GM06990 (cell line): ENCODE measurements at regions not wholly inside any gene's neighbourhood (a gene's known extent, or its start where the extent isn't known, plus 50 kb on each side); places are given as distances from the start of the nearest gene placed in this dataset.

ENCODE experiments used
- DNase-seq: peaks from one replicate; pipeline ENCODE4 v3.0.0-alpha.2; 2011; ENCODE audit not compliant: insufficient read length; ENCODE audit errors: extremely low read depth
- H3K27me3 ChIP-seq: replicated peaks from 2 replicates; pipeline ENCODE4 v1.6.0; 2011; ENCODE audit warnings: low read length; ENCODE audit not compliant: control insufficient read depth, insufficient read depth
- H3K36me3 ChIP-seq: 2 replicates; pipeline ENCODE4 v1.5.1; 2011; ENCODE audit warnings: low read length; ENCODE audit not compliant: control insufficient read depth, insufficient read depth
- H3K4me3 ChIP-seq: replicated peaks from 2 replicates; pipeline ENCODE4 v1.5.1; 2011; ENCODE audit warnings: low read depth, mild to moderate bottlenecking, control low read depth, low read length
- TF ChIP-seq, protein P1 (sequence below): IDR thresholded peaks from 2 replicates; pipeline ENCODE4 v1.5.1; 2011; ENCODE audit warnings: low read length, control low read depth, mild to moderate bottlenecking, inconsistent platforms; ENCODE audit not compliant: insufficient read depth, poor library complexity, severe bottlenecking

DNA sequence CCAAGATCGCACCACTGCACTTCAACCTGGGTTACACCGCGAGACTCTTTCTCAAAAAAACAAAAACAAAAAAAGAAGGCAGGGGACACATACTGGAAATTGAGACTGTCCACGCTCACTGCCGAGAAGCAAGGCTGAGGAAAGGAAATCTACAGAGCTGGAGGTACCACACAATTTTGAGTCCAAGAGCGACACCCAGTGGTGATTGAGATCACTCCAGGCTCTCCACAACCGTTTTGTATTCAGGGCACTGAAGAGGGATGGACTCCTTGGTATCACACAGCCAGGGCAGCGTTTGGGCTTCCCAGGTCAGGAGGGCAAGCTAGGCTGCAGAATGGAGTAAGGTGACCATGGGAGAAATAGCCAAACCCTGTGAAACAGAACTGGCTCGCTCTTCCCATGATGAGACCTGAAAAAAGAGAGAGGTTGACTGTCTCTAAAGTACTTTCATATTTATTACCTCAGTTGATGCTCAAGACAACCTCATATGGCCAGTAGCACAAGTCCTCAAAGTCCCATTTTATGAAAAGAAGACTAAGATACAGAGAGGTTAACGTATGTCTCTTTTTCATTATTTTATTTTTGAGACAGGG lies 74.5 kb upstream of the YPEL5 start:
- TF ChIP-seq, protein P1, sequence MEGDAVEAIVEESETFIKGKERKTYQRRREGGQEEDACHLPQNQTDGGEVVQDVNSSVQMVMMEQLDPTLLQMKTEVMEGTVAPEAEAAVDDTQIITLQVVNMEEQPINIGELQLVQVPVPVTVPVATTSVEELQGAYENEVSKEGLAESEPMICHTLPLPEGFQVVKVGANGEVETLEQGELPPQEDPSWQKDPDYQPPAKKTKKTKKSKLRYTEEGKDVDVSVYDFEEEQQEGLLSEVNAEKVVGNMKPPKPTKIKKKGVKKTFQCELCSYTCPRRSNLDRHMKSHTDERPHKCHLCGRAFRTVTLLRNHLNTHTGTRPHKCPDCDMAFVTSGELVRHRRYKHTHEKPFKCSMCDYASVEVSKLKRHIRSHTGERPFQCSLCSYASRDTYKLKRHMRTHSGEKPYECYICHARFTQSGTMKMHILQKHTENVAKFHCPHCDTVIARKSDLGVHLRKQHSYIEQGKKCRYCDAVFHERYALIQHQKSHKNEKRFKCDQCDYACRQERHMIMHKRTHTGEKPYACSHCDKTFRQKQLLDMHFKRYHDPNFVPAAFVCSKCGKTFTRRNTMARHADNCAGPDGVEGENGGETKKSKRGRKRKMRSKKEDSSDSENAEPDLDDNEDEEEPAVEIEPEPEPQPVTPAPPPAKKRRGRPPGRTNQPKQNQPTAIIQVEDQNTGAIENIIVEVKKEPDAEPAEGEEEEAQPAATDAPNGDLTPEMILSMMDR: peak; percentile 80
- Histone ChIP-seq H3K4me3 (no peak overlapping the region), H3K36me3 (no peaks in the 10 kb centered on the region), H3K27me3 (no peaks in the 10 kb centered on the region)
- peak; percentile 30 for DNase-seq

DNA sequence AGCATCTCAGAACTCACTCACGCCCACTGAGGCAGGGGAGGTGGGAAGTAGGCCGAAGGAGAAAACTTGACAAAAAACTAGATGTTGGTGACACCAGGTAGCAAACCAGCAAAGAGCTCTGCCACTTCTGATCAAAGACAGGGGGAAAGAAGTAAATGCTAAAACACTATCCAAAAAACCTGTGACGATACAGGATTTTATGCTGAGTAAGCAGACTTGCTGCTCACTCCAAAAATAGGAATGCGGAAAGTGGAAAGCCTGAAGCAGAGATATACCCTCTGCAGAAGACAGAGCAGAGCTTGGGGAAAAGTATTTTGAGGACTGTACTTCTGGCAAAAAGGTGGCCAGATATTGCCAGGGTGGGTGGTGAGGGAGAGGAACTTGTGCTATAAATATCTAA lies 73.3 kb upstream of the YPEL5 start:
- H3K36me3 ChIP-seq: no peaks in the 10 kb centered on the region
- TF ChIP-seq, protein P1: no peak
- no peak overlapping the region for H3K4me3 ChIP-seq
- H3K27me3 ChIP-seq: no peaks in the 10 kb centered on the region
- DNase-seq: no peak

- DNase-seq: no peak
- Histone ChIP-seq H3K4me3 (no peak overlapping the region), H3K27me3 (no peaks in the 10 kb centered on the region), H3K36me3 (no peaks in the 10 kb centered on the region)
- TF ChIP-seq, protein P1: no peak
Observed at GRCh38 chr2:30074023-30074422, 72.8 kb upstream of the YPEL5 start.

DNA sequence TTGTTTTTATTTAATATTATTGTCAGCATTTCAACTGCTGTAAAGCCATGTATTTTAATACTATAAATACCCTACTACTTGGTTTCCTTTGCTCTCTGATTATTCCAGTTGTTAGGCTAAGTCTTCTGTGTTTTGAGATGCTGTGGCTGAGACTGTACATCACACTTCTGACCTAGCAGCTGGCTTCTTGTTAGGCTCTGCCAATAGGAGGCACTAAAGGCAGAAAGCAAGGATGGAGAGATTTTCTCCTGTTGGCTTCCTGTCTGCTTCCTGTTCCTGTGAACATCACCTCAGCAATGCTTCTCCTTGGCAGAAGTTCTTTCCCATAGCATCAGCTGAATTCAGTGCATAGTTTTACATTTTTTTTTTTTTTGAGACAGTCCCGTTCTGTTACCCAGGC lies 68.3 kb upstream of the YPEL5 start:
- no peaks in the 10 kb centered on the region for H3K27me3 ChIP-seq
- TF ChIP-seq, protein P1: peak; percentile 8
- no peak overlapping the region for H3K4me3 ChIP-seq
- no peak for DNase-seq
- no peaks in the 10 kb centered on the region for H3K36me3 ChIP-seq

DNA sequence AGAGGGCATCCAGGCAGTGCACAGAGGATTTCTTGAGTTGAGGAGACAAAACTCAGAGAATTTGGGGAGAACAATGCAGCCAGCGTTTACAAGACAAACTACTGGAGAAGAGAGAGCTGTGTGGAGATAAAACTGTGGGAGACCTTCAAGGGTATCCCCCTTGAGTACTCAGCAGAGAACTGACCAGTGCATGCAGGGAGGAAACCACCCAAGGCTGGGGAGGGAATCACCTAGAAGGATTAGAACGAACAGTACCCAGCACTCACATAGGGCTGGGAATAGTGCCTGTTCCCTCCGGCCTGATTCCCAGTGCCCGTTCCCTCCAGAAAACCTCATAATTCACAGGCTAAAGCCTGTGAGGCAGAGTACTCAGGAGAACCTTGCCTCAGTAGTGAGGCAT lies 61.9 kb upstream of the YPEL5 start:
- H3K36me3 ChIP-seq: no peaks in the 10 kb centered on the region

More for the DNA sequence above, 61.9 kb upstream of the YPEL5 start:
- TF ChIP-seq, protein P1: no peak
- DNase-seq: no peak
- no peaks in the 10 kb centered on the region; the same call in 1 of the 2 replicates for H3K27me3 ChIP-seq
- no peak overlapping the region for H3K4me3 ChIP-seq
